Activated T-helper 17 cell treated with anti-CD3 and anti-CD28 coated beads, Interleukin-2, amount 50 U/mL, for 72 hours (primary cell): ENCODE measurements at regions not wholly inside any gene's neighbourhood (a gene's known extent, or its start where the extent isn't known, plus 50 kb on each side); places are given as distances from the start of the nearest gene placed in this dataset.

Source experiments
- ATAC-seq: fragments of 150-1000 bp; cut with Tn5 transposase; replicated peaks from 2 replicates; pipeline ENCODE4 v1.10.0; 2021; ENCODE audit warnings: mild to moderate bottlenecking, moderate library complexity
- H3K27ac Mint-ChIP-seq: one replicate; pipeline ENCODE4 v1.8.0; 2022; ENCODE audit warnings: mixed read lengths
- H3K27me3 Mint-ChIP-seq: one replicate; pipeline ENCODE4 v1.8.0; 2022; ENCODE audit warnings: mixed read lengths
- H3K36me3 Mint-ChIP-seq: one replicate; pipeline ENCODE4 v1.8.0; 2022; ENCODE audit warnings: low read depth, mild to moderate bottlenecking, mixed read lengths
- H3K4me1 Mint-ChIP-seq: one replicate; pipeline ENCODE4 v1.8.0; 2022; ENCODE audit warnings: mixed read lengths
- H3K4me3 Mint-ChIP-seq: one replicate; pipeline ENCODE4 v1.8.0; 2022; ENCODE audit warnings: mild to moderate bottlenecking, mixed read lengths
- H3K9me3 Mint-ChIP-seq: one replicate; pipeline ENCODE4 v1.8.0; 2022; ENCODE audit warnings: mixed read lengths

GRCh38 chr13:84294576-84294975, 412.3 kb upstream of the SLITRK1 start:
- Mint-ChIP-seq H3K27me3 (no peaks in the 10 kb centered on the region), H3K9me3 (peaks cover 3% of the 10 kb centered on the region), H3K36me3 (no peaks in the 10 kb centered on the region), H3K4me1 (no peaks in the 10 kb centered on the region), H3K27ac (no peak overlapping the region), H3K4me3 (no peak overlapping the region)
- no peak for ATAC-seq

GRCh38 chr13:84290386-84290785, 408.1 kb upstream of the SLITRK1 start:
- Mint-ChIP-seq H3K4me1 (no peaks in the 10 kb centered on the region), H3K4me3 (no peak overlapping the region), H3K27me3 (no peaks in the 10 kb centered on the region), H3K9me3 (peaks cover 4% of the 10 kb centered on the region), H3K27ac (no peak overlapping the region), H3K36me3 (no peaks in the 10 kb centered on the region)
- no peak for ATAC-seq

GRCh38 chr13:84279166-84279565, 396.9 kb upstream of the SLITRK1 start:
- Mint-ChIP-seq H3K4me1 (no peaks in the 10 kb centered on the region), H3K4me3 (no peak overlapping the region), H3K9me3 (no peaks in the 10 kb centered on the region), H3K36me3 (no peaks in the 10 kb centered on the region), H3K27ac (no peak overlapping the region), H3K27me3 (no peaks in the 10 kb centered on the region)
- no peak for ATAC-seq

GRCh38 chr13:84272877-84273562, 390.7 kb upstream of the SLITRK1 start:
- H3K27me3 Mint-ChIP-seq = no peaks in the 10 kb centered on the region
- no peaks in the 10 kb centered on the region for H3K9me3 Mint-ChIP-seq
- H3K4me1 Mint-ChIP-seq = no peaks in the 10 kb centered on the region
- ATAC-seq = no peak
- H3K36me3 Mint-ChIP-seq = no peaks in the 10 kb centered on the region
- H3K4me3 Mint-ChIP-seq = no peak overlapping the region
- no peak overlapping the region for H3K27ac Mint-ChIP-seq

- Mint-ChIP-seq H3K4me1 (no peaks in the 10 kb centered on the region), H3K9me3 (peaks cover 3% of the 10 kb centered on the region), H3K27me3 (no peaks in the 10 kb centered on the region), H3K27ac (no peak overlapping the region), H3K36me3 (no peaks in the 10 kb centered on the region), H3K4me3 (no peak overlapping the region)
- ATAC-seq = no peak
These were observed 383.0 kb upstream of the SLITRK1 start for GRCh38 chr13:84265257-84265764.

GRCh38 chr13:84263354-84264069, 381.2 kb upstream of the SLITRK1 start:
- no peaks in the 10 kb centered on the region for H3K27me3 Mint-ChIP-seq
- H3K9me3 Mint-ChIP-seq = peaks cover 3% of the 10 kb centered on the region
- no peaks in the 10 kb centered on the region for H3K4me1 Mint-ChIP-seq
- H3K4me3 Mint-ChIP-seq = no peak overlapping the region
- ATAC-seq = no peak
- H3K27ac Mint-ChIP-seq = no peak overlapping the region
- H3K36me3 Mint-ChIP-seq = no peaks in the 10 kb centered on the region

GRCh38 chr13:84255226-84255797, 373.0 kb upstream of the SLITRK1 start:
- Mint-ChIP-seq H3K9me3 (peaks cover 6% of the 10 kb centered on the region), H3K36me3 (no peaks in the 10 kb centered on the region), H3K4me3 (no peak overlapping the region), H3K4me1 (no peaks in the 10 kb centered on the region), H3K27me3 (no peaks in the 10 kb centered on the region), H3K27ac (no peak overlapping the region)
- ATAC-seq = no peak

GRCh38 chr13:84249463-84249862, 367.2 kb upstream of the SLITRK1 start:
- Mint-ChIP-seq H3K9me3 (peaks cover 6% of the 10 kb centered on the region), H3K4me3 (no peak overlapping the region), H3K27me3 (no peaks in the 10 kb centered on the region), H3K4me1 (no peaks in the 10 kb centered on the region), H3K27ac (no peak overlapping the region), H3K36me3 (no peaks in the 10 kb centered on the region)
- ATAC-seq = no peak

GRCh38 chr13:84243340-84243739, 361.1 kb upstream of the SLITRK1 start:
- ATAC-seq = no peak
- no peak overlapping the region for H3K27ac Mint-ChIP-seq
- H3K9me3 Mint-ChIP-seq = no peaks in the 10 kb centered on the region
- H3K27me3 Mint-ChIP-seq = no peaks in the 10 kb centered on the region
- no peaks in the 10 kb centered on the region for H3K36me3 Mint-ChIP-seq
- no peak overlapping the region for H3K4me3 Mint-ChIP-seq
- H3K4me1 Mint-ChIP-seq = no peaks in the 10 kb centered on the region

GRCh38 chr13:84239032-84239431, 356.8 kb upstream of the SLITRK1 start:
- no peak for ATAC-seq
- Mint-ChIP-seq H3K27me3 (no peaks in the 10 kb centered on the region), H3K4me3 (no peak overlapping the region), H3K27ac (no peak overlapping the region), H3K9me3 (no peaks in the 10 kb centered on the region), H3K4me1 (no peaks in the 10 kb centered on the region), H3K36me3 (no peaks in the 10 kb centered on the region)

GRCh38 chr13:84238381-84238780, 356.1 kb upstream of the SLITRK1 start:
- Mint-ChIP-seq H3K27ac (no peak overlapping the region), H3K36me3 (no peaks in the 10 kb centered on the region), H3K4me3 (no peak overlapping the region), H3K27me3 (no peaks in the 10 kb centered on the region), H3K9me3 (no peaks in the 10 kb centered on the region), H3K4me1 (no peaks in the 10 kb centered on the region)
- no peak for ATAC-seq

- Mint-ChIP-seq H3K4me1 (no peaks in the 10 kb centered on the region), H3K4me3 (no peak overlapping the region), H3K27ac (no peak overlapping the region), H3K9me3 (no peaks in the 10 kb centered on the region), H3K36me3 (no peaks in the 10 kb centered on the region), H3K27me3 (no peaks in the 10 kb centered on the region)
- ATAC-seq = no peak
These were observed 354.9 kb upstream of the SLITRK1 start for GRCh38 chr13:84237143-84237542.

GRCh38 chr13:84234416-84234815, 352.1 kb upstream of the SLITRK1 start:
- H3K4me3 Mint-ChIP-seq = no peak overlapping the region
- peaks cover 4% of the 10 kb centered on the region for H3K27me3 Mint-ChIP-seq
- H3K36me3 Mint-ChIP-seq = no peaks in the 10 kb centered on the region
- no peaks in the 10 kb centered on the region for H3K9me3 Mint-ChIP-seq
- no peak for ATAC-seq
- no peaks in the 10 kb centered on the region for H3K4me1 Mint-ChIP-seq
- H3K27ac Mint-ChIP-seq = no peak overlapping the region

- H3K4me3 Mint-ChIP-seq = no peak overlapping the region
- no peak for ATAC-seq
- no peaks in the 10 kb centered on the region for H3K9me3 Mint-ChIP-seq
- H3K27me3 Mint-ChIP-seq = peaks cover 4% of the 10 kb centered on the region
- no peaks in the 10 kb centered on the region for H3K4me1 Mint-ChIP-seq
- no peaks in the 10 kb centered on the region for H3K36me3 Mint-ChIP-seq
- no peak overlapping the region for H3K27ac Mint-ChIP-seq
These were observed 348.3 kb upstream of the SLITRK1 start for GRCh38 chr13:84230568-84230967.

- no peak overlapping the region for H3K4me3 Mint-ChIP-seq
- no peak for ATAC-seq
- no peaks in the 10 kb centered on the region for H3K36me3 Mint-ChIP-seq
- no peaks in the 10 kb centered on the region for H3K4me1 Mint-ChIP-seq
- H3K9me3 Mint-ChIP-seq = no peaks in the 10 kb centered on the region
- H3K27me3 Mint-ChIP-seq = no peaks in the 10 kb centered on the region
- no peak overlapping the region for H3K27ac Mint-ChIP-seq
These were observed 328.8 kb upstream of the SLITRK1 start for GRCh38 chr13:84211048-84211447.
